ENCODE measurements at regions not wholly inside any gene's neighbourhood (a gene's known extent, or its start where the extent isn't known, plus 50 kb on each side); places are given as distances from the start of the nearest gene placed in this dataset.

- no peaks in the 10 kb centered on the region for H3K27me3 ChIP-seq (ENCODE audit: control insufficient read depth, insufficient read depth, low read length)
- H3K27ac ChIP-seq: no peak overlapping the region
- H3K4me1 ChIP-seq: no peaks in the 10 kb centered on the region
- no peak overlapping the region for H2AFZ ChIP-seq
- H3K36me3 ChIP-seq (ENCODE audit: control insufficient read depth, insufficient read depth, low read length): no peaks in the 10 kb centered on the region
- no peaks in the 10 kb centered on the region for H3K9me3 ChIP-seq (ENCODE audit: control insufficient read depth, low read length)
- no peak overlapping the region for H3K4me2 ChIP-seq (ENCODE audit: low read length)
- H3K4me3 ChIP-seq (ENCODE audit: low read depth, low read length): no peak overlapping the region
- H3K9ac ChIP-seq: no peak overlapping the region
- TF ChIP-seq CTCF (IDR thresholded peaks at IDR 0.05): no peak
- no peaks in the 10 kb centered on the region for H3K79me2 ChIP-seq
These were observed 83.5 kb downstream of the RBM43 start for GRCh38 chr2:151178207-151178606.

- Histone ChIP-seq H3K36me3 (ENCODE audit: control insufficient read depth, insufficient read depth, low read length) (no peaks in the 10 kb centered on the region), H3K27me3 (ENCODE audit: control insufficient read depth, insufficient read depth, low read length) (no peaks in the 10 kb centered on the region), H3K79me2 (no peaks in the 10 kb centered on the region), H3K9me3 (ENCODE audit: control insufficient read depth, low read length) (no peaks in the 10 kb centered on the region), H3K4me2 (ENCODE audit: low read length) (no peak overlapping the region), H3K4me3 (ENCODE audit: low read depth, low read length) (no peak overlapping the region), H2AFZ (no peak overlapping the region), H3K9ac (no peak overlapping the region), H3K4me1 (no peaks in the 10 kb centered on the region), H3K27ac (no peak overlapping the region)
- no peak for TF ChIP-seq CTCF (IDR thresholded peaks at IDR 0.05)
These were observed 83.9 kb downstream of the RBM43 start for GRCh38 chr2:151177756-151178155.

GRCh38 chr2:151176661-151177060 is 85.0 kb downstream of the RBM43 start:
- no peak for TF ChIP-seq CTCF (IDR thresholded peaks at IDR 0.05)

GRCh38 chr2:151175864-151176263 is 85.8 kb downstream of the RBM43 start:
- TF ChIP-seq CTCF (IDR thresholded peaks at IDR 0.05): no peak
- Histone ChIP-seq H2AFZ (no peak overlapping the region), H3K9ac (no peak overlapping the region)

More at GRCh38 chr2:151176661-151177060, 85.0 kb downstream of the RBM43 start:
- H3K4me3 ChIP-seq (ENCODE audit: low read depth, low read length): no peak overlapping the region
- H2AFZ ChIP-seq: no peak overlapping the region
- no peaks in the 10 kb centered on the region for H3K36me3 ChIP-seq (ENCODE audit: control insufficient read depth, insufficient read depth, low read length)
- H3K9ac ChIP-seq: no peak overlapping the region
- H3K9me3 ChIP-seq (ENCODE audit: control insufficient read depth, low read length): no peaks in the 10 kb centered on the region
- H3K4me2 ChIP-seq (ENCODE audit: low read length): no peak overlapping the region
- no peaks in the 10 kb centered on the region for H3K4me1 ChIP-seq
- no peaks in the 10 kb centered on the region for H3K79me2 ChIP-seq
- H3K27ac ChIP-seq: no peak overlapping the region
- no peaks in the 10 kb centered on the region for H3K27me3 ChIP-seq (ENCODE audit: control insufficient read depth, insufficient read depth, low read length)

GRCh38 chr2:151174127-151174526 is 87.5 kb downstream of the RBM43 start:
- Histone ChIP-seq H3K9ac (no peak overlapping the region), H3K79me2 (no peaks in the 10 kb centered on the region), H2AFZ (no peak overlapping the region), H3K4me2 (ENCODE audit: low read length) (no peak overlapping the region), H3K36me3 (ENCODE audit: control insufficient read depth, insufficient read depth, low read length) (no peaks in the 10 kb centered on the region), H3K9me3 (ENCODE audit: control insufficient read depth, low read length) (no peaks in the 10 kb centered on the region), H3K4me3 (ENCODE audit: low read depth, low read length) (no peak overlapping the region), H3K4me1 (no peaks in the 10 kb centered on the region), H3K27me3 (ENCODE audit: control insufficient read depth, insufficient read depth, low read length) (no peaks in the 10 kb centered on the region), H3K27ac (no peak overlapping the region)
- TF ChIP-seq CTCF (IDR thresholded peaks at IDR 0.05): no peak

More at GRCh38 chr2:151175864-151176263, 85.8 kb downstream of the RBM43 start:
- H3K27me3 ChIP-seq (ENCODE audit: control insufficient read depth, insufficient read depth, low read length): no peaks in the 10 kb centered on the region
- H3K36me3 ChIP-seq (ENCODE audit: control insufficient read depth, insufficient read depth, low read length): no peaks in the 10 kb centered on the region
- H3K27ac ChIP-seq: no peak overlapping the region
- no peaks in the 10 kb centered on the region for H3K4me1 ChIP-seq
- no peak overlapping the region for H3K4me2 ChIP-seq (ENCODE audit: low read length)
- no peak overlapping the region for H3K4me3 ChIP-seq (ENCODE audit: low read depth, low read length)
- H3K9me3 ChIP-seq (ENCODE audit: control insufficient read depth, low read length): no peaks in the 10 kb centered on the region
- no peaks in the 10 kb centered on the region for H3K79me2 ChIP-seq
